Liver (tissue), 8 donors: ENCODE measurements at regions not wholly inside any gene's neighbourhood (a gene's known extent, or its start where the extent isn't known, plus 50 kb on each side); places are given as distances from the start of the nearest gene placed in this dataset.

Experiments
- DNase-seq: peaks from one replicate; pipeline ENCODE4 v3.0.0-alpha.2; 2017; ENCODE audit warnings: low spot score
- H3K27ac ChIP-seq, 2 donors: one replicate each; pipeline ENCODE4 v1.7.0; 2013; ENCODE audit warnings: inconsistent platforms in 2 of 2, low read length in 2 of 2, control low read depth in 1 of 2, low read depth in 1 of 2, mild to moderate bottlenecking in 1 of 2
- H3K27me3 ChIP-seq, 4 donors: one replicate each; pipeline versions ENCODE4 v1.6.1 to v1.7.0; 2013; ENCODE audit warnings: low read length in 3 of 4, inconsistent platforms in 1 of 4, mild to moderate bottlenecking in 1 of 4, moderate library complexity in 1 of 4; ENCODE audit not compliant: control insufficient read depth in 4 of 4, insufficient read depth in 4 of 4
- H3K36me3 ChIP-seq, 4 donors: one replicate each; pipeline versions ENCODE4 v1.6.1 to v1.7.0; 2013; ENCODE audit warnings: low read length in 3 of 4, mild to moderate bottlenecking in 3 of 4, low read depth in 1 of 4, moderate library complexity in 1 of 4; ENCODE audit not compliant: control insufficient read depth in 4 of 4, insufficient read depth in 3 of 4
- H3K4me1 ChIP-seq, 4 donors: one replicate each; pipeline versions ENCODE4 v1.6.1 to v1.7.0; 2013; ENCODE audit warnings: low read length in 3 of 4, mild to moderate bottlenecking in 3 of 4, moderate library complexity in 1 of 4; ENCODE audit not compliant: control insufficient read depth in 4 of 4, insufficient read depth in 4 of 4
- H3K4me3 ChIP-seq, 3 donors: one replicate each; pipeline versions ENCODE4 v1.6.1 to v1.7.0; 2013; ENCODE audit warnings: low read length in 3 of 3, control low read depth in 1 of 3, low read depth in 1 of 3, mild to moderate bottlenecking in 1 of 3
- H3K9ac ChIP-seq, 2 donors: one replicate each; pipeline ENCODE4 v1.7.0; 2013; ENCODE audit warnings: low read length in 2 of 2, mild to moderate bottlenecking in 2 of 2, moderate library complexity in 2 of 2, control low read depth in 1 of 2, low read depth in 1 of 2
- H3K9me3 ChIP-seq, 4 donors: one replicate each; pipeline versions ENCODE4 v1.6.1 to v1.7.0; 2013; ENCODE audit warnings: low read length in 3 of 4; ENCODE audit not compliant: control insufficient read depth in 4 of 4
- ATF3 ChIP-seq: IDR thresholded peaks from 2 replicates; pipeline ENCODE4 v1.6.1; 2016; ENCODE audit warnings: antibody characterized with exemption
- CTCF ChIP-seq: fragments of 150-350 bp; IDR thresholded peaks from 2 replicates; pipeline ENCODE4 v1.5.1; 2017; ENCODE audit warnings: improper control_type of control experiment, low read depth, low read length; ENCODE audit not compliant: missing input control
- EGR1 ChIP-seq, 2 donors: IDR thresholded peaks; 2 replicates each; pipeline ENCODE4 v1.6.1; 2016 to 2018; ENCODE audit warnings: antibody characterized with exemption in 2 of 2, low read depth in 2 of 2
- FOXA1 ChIP-seq: IDR thresholded peaks from 2 replicates; pipeline ENCODE4 v1.6.1; 2016; ENCODE audit warnings: antibody characterized with exemption
- FOXA2 ChIP-seq: IDR thresholded peaks from 2 replicates; pipeline ENCODE4 v1.6.1; 2016; ENCODE audit warnings: antibody characterized with exemption
- GABPA ChIP-seq, 2 donors: IDR thresholded peaks in 1 of 2; conservative IDR thresholded peaks in 1 of 2; 2 replicates each; pipeline ENCODE4 v1.6.1; 2016; ENCODE audit warnings: antibody characterized with exemption in 2 of 2, mild to moderate bottlenecking in 1 of 2, moderate library complexity in 1 of 2
- HNF4A ChIP-seq, 2 donors: conservative IDR thresholded peaks; 2 replicates each; pipeline ENCODE4 v1.6.1; 2016; ENCODE audit warnings: antibody characterized with exemption in 2 of 2, mild to moderate bottlenecking in 2 of 2
- HNF4G ChIP-seq: IDR thresholded peaks from 2 replicates; pipeline ENCODE4 v1.6.1; 2016; ENCODE audit warnings: antibody characterized with exemption
- JUND ChIP-seq, 2 donors: IDR thresholded peaks; 2 replicates each; pipeline ENCODE4 v1.6.1; 2016; ENCODE audit warnings: antibody characterized with exemption in 2 of 2
- MAX ChIP-seq: IDR thresholded peaks from 2 replicates; pipeline ENCODE4 v1.6.1; 2016; ENCODE audit warnings: antibody characterized with exemption
- NR2F2 ChIP-seq: IDR thresholded peaks from 2 replicates; pipeline ENCODE4 v1.6.1; 2016; ENCODE audit warnings: antibody characterized with exemption
- RAD21 ChIP-seq, 2 donors: IDR thresholded peaks; 2 replicates each; pipeline ENCODE4 v1.6.1; 2016; ENCODE audit warnings: antibody characterized with exemption in 2 of 2, mild to moderate bottlenecking in 2 of 2
- REST ChIP-seq: IDR thresholded peaks from 2 replicates; pipeline ENCODE4 v1.6.1; 2016; ENCODE audit warnings: antibody characterized with exemption, mild to moderate bottlenecking
- RXRA ChIP-seq, 2 donors: IDR thresholded peaks; 2 replicates each; pipeline ENCODE4 v1.6.1; 2017 to 2018; ENCODE audit warnings: antibody characterized with exemption in 2 of 2, mild to moderate bottlenecking in 1 of 2
- SP1 ChIP-seq: IDR thresholded peaks from 2 replicates; pipeline ENCODE4 v1.6.1; 2018; ENCODE audit warnings: antibody characterized with exemption, mild to moderate bottlenecking
- TAF1 ChIP-seq: conservative IDR thresholded peaks from 2 replicates; pipeline ENCODE4 v1.6.1; 2016; ENCODE audit warnings: antibody characterized with exemption, mild to moderate bottlenecking
- YY1 ChIP-seq: IDR thresholded peaks from 2 replicates; pipeline ENCODE4 v1.6.1; 2016; ENCODE audit warnings: antibody characterized with exemption, mild to moderate bottlenecking
- ZBTB33 ChIP-seq: IDR thresholded peaks from 2 replicates; pipeline ENCODE4 v1.6.1; 2016; ENCODE audit warnings: antibody characterized with exemption
- WGBS: extraction: QIAGEN DNeasy Blood & Tissue Kit; methylation state at CpG from one replicate; pipeline ENCODE4 v1.1.7; 2013; 5-methylcytosine and 5-hydroxymethylcytosine counted together
- donor health status: healthy.
- donor health status: healthy.
- donor health status: healthy.
- donor health status: healthy.
- donor health status: healthy.

GRCh38 chr5:56369361-56369811 is 136.3 kb upstream of the ANKRD55 start:
- 91% methylated on average over 3 of the region's 3 CpGs for WGBS
- H3K4me3 ChIP-seq: no peak overlapping the region
- no peak for TF ChIP-seq JUND (IDR thresholded peaks at IDR 0.05)
- no peak for TF ChIP-seq RAD21 (IDR thresholded peaks at IDR 0.05)
- no peak for TF ChIP-seq MAX
- TF ChIP-seq TAF1: no peak
- TF ChIP-seq HNF4G: no peak
- no peak for TF ChIP-seq ZBTB33
- no peak for TF ChIP-seq FOXA1
- no peak for TF ChIP-seq EGR1 (IDR thresholded peaks at IDR 0.05; ENCODE audit: low read depth in 2 of 2)
- no peak for TF ChIP-seq GABPA (IDR thresholded peaks at IDR 0.05 in 1 of 2, conservative IDR thresholded peaks at IDR 0.05 in 1 of 2)

GRCh38 chr5:56367748-56368147 is 134.6 kb upstream of the ANKRD55 start:
- no peak for TF ChIP-seq HNF4A (conservative IDR thresholded peaks at IDR 0.05)
- TF ChIP-seq FOXA2: no peak
- TF ChIP-seq ZBTB33: no peak
- TF ChIP-seq NR2F2: no peak
- no peak for TF ChIP-seq RAD21 (IDR thresholded peaks at IDR 0.05)
- no peak for TF ChIP-seq EGR1 (IDR thresholded peaks at IDR 0.05; ENCODE audit: low read depth in 2 of 2)
- TF ChIP-seq RXRA (IDR thresholded peaks at IDR 0.05): no peak
- no peak for TF ChIP-seq GABPA (IDR thresholded peaks at IDR 0.05 in 1 of 2, conservative IDR thresholded peaks at IDR 0.05 in 1 of 2)
- TF ChIP-seq FOXA1: no peak
- TF ChIP-seq ATF3: no peak
- TF ChIP-seq TAF1: no peak
- no peak for TF ChIP-seq MAX
- no peak for TF ChIP-seq CTCF
- TF ChIP-seq HNF4G: no peak
- TF ChIP-seq JUND (IDR thresholded peaks at IDR 0.05): no peak
- no peak for TF ChIP-seq SP1
- no peak for TF ChIP-seq REST
- TF ChIP-seq YY1: no peak
- H3K9ac ChIP-seq: no peak overlapping the region
- WGBS: 97% methylated on average over 2 of the region's 2 CpGs

More at GRCh38 chr5:56369361-56369811, 136.3 kb upstream of the ANKRD55 start:
- H3K9ac ChIP-seq: no peak overlapping the region
- H3K27ac ChIP-seq: no peak overlapping the region
- peaks cover 0 to 2% (median 0%) of the 10 kb centered on the region in 4 donors for H3K9me3 ChIP-seq
- no peaks in the 10 kb centered on the region for H3K4me1 ChIP-seq
- no peaks in the 10 kb centered on the region for H3K36me3 ChIP-seq
- no peak for DNase-seq
- H3K27me3 ChIP-seq: no peaks in the 10 kb centered on the region

More at GRCh38 chr5:56367748-56368147, 134.6 kb upstream of the ANKRD55 start:
- Histone ChIP-seq H3K9me3 (peaks cover 0 to 2% (median 0%) of the 10 kb centered on the region in 4 donors), H3K27ac (no peak overlapping the region), H3K27me3 (no peaks in the 10 kb centered on the region), H3K4me3 (no peak overlapping the region), H3K4me1 (no peaks in the 10 kb centered on the region), H3K36me3 (no peaks in the 10 kb centered on the region)
- DNase-seq: no peak
